HG02642 (cell line): ENCODE measurements at regions not wholly inside any gene's neighbourhood (a gene's known extent, or its start where the extent isn't known, plus 50 kb on each side); places are given as distances from the start of the nearest gene placed in this dataset.
"Not testable (repeated sequence)": the region's sequence is repeated elsewhere in the genome, so short reads cannot be mapped to it uniquely, and the experiment has no call there.

ENCODE experiments used
- ATAC-seq: cut with Tn5 transposase; IDR thresholded peaks from one replicate; pipeline ENCODE4 v1.9.1; 2021; ENCODE audit warnings: mild to moderate bottlenecking; ENCODE audit not compliant: unreplicated experiment, poor library complexity

DNA sequence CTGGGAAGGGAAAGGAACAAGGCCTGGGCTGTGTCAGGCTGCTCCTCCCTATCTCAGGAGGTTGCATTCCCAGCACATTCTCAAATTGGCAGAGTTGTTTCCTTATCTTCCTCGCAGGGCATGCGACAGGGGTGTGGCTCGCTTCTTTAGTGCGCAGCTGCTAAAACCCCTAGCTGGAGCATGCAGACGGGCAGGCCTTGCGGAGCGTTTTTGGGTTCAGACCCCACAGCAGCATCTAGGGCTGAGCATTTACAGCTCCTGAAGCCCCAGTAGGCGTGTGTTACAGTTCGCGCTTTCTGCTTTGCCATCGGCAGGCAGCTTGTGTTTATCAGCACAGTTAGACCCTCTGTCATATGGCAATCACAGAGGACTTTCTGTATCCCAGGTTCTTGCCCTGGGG, 392.4 kb downstream of the TECRL start:
- no peak for ATAC-seq

DNA sequence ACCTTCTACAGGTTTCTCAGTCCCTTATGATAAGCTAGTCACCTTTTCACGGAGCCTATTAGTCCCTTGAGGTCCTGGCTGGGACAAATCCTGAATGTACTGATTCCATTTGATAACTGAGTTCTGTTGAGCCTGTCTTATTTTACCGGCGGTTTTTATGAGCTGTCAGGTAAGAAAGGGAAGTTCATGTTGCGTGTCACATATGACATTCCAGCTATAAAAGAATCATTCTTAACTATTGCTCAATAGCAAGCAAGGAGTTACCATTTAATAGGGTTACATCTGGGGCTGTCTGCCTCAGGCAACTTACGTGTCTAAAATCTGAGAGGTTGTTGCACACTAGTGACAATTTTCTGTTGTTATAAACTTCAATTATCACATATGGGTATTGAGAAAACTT, 394.6 kb downstream of the TECRL start:
- ATAC-seq, result no peak

DNA sequence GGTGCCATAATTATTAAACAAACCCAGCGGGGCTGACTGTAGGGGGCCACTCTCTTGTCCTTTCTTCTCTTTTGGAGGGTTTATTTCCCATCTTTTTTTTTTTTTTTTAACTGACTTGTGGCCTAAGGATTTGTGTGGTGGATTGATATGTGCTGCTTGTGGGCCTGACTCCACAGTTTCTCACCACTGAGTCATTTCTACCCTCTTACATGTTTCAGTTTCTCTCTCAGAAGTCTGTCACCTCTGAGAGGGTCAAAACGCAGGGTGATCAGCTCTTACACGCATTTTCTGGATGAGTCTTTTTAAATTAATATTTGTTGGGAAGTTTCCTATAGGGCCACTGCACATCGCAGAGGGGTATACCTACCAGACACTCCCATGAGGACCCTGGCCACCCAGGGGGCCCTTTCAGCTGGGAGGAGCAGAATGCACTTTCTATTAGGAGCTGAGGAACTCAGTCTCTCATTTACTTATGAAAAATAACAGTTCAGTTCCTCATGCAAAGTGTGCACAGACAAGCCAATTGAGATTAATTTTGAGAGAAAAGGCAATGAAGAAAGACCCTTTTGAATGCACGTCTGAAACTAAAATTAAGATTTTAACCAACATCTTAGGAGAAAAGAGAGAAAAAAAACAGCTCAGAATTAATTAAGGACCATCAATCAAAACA, 407.9 kb downstream of the TECRL start:
- ATAC-seq, result peak; percentile 77

DNA sequence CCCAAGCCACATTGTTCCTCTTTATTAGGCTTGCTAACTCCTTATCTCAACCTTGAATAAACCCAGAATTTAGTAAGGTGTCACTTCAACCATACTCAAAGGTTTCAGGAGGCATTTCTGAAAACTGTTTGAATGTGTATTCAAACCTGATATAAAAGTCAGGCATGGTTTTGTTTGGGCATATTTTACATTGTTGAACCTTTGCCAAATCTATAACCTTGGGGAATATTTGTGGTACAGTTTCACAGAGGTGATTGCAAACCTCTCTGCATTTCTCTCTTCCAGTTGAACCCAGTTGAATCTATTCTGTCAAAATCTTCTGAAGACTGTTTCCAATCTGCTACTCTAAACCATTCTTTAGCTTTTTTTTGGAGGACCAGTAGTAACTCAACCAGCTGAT, 409.0 kb downstream of the TECRL start:
- no peak for ATAC-seq

DNA sequence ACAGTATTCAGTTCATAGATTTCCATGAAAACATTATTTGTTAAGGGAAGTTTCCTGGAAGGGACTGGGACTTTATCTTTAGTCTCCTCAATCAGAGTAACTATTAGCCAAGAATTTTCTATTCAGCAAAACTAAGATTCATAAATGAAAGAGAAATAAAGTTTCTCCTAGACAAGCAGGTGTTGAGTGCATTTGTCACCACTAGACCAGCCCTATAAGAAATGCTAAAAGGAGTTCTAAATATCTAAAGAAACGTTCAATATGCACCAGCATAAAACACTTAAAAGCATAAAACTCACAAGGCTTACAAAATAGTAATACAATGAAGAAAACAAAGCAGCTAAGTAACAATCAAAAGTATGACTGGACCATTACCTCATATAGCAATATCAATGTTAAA, 423.0 kb downstream of the TECRL start:
- ATAC-seq, result no peak

DNA sequence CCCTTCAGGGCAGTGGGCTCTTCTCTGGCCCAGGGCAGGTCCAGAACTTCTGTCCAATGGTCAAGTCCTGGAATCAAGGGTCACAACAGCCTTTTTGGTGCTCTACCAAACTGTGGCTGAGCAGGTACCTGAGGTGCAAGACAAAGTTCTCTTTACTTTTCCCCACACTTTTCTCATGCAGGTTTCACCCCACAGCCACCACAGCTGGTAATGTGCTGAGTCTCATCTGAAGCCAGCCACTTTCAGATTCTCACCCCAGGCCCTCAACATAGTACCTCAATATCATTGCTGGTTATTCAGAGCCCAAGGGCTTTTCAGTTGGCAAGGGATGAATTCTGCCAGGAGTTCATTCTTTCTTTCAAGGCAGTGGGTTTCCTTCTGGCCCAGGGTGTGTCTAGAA, 426.0 kb downstream of the TECRL start:
- ATAC-seq, result no peak

DNA sequence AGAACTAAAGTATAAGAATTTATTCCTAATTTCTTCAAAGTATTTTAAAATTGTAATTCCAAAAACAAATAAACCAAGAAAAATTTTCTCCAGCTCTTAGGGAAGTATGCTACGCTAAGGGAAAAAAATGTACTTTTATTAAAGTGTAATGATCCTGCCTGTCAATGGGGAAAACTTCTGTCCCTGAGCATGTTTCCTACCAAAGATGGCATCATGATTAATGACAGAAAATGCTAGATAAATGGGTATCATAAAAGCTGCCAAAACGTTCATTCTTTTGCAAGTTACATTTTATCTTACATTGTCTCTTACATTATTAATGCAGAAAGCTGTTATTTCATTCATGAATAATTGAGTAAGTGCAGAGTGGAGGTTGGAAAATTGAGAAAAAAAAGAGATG, 443.4 kb downstream of the TECRL start:
- ATAC-seq, result no peak

DNA sequence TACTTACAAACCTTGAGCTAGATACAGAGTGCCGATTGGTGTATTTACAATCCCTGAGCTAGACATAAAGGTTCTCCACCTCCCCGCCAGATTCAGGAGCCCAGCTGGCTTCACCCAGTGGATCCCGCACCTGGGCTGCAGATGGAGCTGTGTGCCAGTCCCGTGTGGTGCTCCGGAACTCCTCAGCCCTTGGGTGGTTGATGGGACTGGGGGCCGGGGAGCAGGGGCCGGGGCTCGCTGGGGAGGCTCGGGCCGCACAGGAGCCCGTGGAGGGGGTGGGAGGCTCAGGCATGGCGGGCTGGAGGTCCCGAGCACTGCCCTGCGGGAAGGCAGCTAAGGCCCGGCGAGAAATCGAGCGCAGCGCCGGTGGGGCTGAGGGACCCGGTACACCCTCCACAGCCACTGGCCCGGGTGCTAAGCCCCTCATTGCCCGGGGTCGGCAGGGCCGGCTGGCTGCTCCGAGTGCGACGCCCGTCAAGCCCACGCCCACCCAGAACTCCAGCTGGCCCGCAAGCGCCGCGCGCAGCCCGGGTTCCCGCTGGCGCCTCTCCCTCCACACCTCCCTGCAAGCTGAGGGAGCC, 466.5 kb downstream of the TECRL start:
- not testable (repeated sequence) for ATAC-seq

DNA sequence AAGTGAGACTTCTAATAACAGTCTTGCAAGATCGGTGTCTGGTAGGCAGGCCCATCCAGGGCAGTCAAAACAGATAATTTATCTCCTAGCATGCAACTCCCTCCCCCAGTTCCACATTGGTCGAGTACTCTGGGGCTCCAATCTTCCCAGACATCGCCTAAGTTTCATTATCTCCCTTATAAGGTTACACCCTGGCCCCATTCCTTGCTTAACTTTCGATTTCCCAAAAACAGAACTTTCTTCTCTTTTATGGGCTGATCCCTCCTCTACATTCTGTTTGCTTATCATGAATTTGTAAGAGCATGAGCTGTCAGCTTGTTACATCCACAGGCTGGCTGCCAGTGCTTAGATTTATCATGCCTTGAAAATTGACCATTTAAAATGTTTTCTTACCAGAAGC, 471.3 kb downstream of the TECRL start:
- ATAC-seq, result no peak

DNA sequence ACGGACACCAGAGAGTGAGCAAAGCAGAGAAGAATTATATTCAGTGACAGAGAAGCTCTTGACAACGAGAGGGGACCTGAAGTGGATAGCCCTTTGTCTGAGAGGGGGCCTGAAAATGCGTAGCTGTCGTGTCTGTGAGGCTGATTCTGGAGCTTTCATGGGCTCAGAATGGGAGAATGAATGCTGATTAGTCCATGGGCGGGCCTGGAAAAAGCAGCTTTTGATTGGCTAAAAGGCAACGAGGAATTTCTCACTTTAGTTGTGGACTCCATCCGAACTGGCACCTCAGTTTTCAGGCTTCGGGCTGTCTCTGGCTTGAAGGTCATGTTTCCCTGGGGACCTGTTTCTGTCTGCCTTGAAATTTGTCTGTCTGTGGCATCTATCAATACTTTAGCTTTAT, 487.1 kb downstream of the TECRL start:
- no peak for ATAC-seq

DNA sequence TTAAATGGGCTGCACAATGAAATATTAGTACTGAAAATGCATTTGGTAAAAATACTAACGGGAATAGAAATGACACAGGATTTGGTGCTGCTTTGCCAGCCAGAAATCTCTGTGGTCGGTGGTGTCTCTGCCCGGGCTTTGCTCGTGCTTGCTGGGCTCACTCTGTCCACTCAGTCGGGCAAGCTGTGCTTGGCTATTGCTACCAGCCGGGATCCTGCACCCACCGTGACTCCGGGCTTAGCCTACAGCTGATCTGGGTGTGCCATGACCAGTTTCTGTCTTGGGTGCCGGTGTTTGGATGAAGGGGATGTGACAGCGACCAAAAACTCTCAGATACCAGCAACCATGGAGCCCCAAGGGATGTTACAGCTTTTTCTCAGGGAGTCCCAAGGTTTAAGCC, 487.7 kb downstream of the TECRL start:
- no peak for ATAC-seq

DNA sequence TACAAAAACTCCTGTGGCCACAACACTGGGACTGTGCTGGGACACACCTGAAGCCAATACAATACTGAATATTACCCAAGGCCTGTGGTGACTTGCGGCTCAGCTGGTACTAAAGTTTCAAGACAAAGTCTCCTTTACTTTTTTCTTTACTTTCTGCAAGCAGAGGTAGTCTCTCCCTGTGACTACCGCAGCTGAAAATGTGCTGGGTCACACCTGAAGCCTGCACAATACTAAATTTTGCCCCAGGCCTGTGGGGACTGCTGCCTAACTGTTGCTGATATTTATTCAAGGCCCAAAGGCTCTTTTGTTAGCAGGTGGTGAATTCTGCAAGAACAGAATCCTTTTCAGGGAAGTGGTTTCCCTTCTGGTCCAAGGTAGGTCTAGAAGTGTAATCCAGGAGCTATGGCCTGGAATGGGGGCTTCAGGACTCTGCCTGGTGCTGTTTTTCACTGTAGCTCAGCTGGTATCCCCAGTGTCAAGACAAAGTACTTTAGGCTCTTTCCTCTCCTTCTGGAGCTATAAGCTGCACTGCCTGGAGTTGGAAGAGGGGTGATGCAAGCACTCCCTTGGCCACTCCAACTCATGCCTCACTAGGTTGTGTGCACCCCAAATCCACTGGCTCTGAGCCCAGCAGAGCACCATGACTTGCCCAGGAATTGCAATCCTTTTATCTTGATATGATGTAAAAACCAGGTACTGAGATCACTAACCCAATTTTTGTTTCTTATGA, 489.4 kb downstream of the TECRL start:
- ATAC-seq, result no peak

DNA sequence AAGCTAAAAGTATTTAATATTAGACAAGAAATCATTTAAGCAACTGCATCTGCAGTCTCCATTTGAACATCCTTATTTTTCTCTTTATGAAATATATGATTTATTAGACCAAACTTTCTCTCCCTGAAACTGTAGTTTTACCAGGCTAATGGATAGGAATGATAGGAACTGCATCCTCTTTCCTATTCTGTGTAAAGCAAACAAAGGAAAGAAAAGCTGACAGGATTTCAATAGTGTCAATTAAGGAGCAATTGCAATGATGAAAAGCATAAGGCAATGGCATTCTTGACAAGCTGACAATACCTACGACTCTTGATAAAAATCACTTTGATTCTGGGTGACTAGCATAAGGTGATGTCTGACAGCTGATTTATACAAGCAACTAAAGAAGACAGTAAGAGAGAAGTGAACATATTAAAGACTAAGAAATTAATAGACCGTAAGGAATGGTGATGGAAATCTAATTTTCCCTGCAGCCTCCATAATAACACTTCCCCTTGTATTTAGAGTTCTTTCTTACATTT, 502.5 kb downstream of the TECRL start:
- no peak for ATAC-seq

DNA sequence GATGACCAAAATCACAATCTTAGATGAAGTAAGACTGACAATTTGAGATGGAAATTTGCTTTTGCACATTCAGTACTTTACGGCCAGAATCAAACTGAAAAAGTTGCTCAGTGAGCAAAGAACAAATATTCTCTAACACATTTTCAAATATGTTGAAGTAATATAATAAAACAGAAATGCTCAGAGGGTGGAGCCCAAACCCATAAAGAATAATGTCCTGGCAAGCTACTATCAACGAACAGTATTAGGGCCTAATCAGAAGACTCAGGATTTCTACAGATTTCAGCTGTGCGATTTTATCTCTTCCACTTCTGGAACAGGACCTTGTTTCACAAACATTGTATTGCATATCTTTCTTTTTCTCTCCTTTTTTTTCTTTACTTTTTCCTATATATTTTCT, 505.0 kb downstream of the TECRL start:
- ATAC-seq, result no peak

DNA sequence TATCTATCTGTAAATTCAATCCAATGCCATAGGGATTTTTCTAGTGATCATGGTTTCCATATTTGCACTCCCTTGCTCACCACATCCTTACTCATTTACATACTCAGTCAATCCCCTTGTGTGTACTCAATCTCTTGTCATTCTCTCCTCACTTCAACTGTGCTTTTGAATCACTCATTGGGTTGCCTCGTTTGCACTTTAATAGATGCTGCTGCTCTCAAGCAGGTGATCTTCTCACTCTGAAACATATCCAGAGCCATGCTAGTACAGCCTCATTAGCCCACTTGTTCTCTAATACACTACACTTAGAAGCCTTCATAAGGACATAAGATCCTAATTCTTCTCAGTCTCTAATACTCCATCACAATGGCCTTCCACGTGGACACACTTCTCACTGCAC, 507.9 kb downstream of the TECRL start:
- no peak for ATAC-seq

DNA sequence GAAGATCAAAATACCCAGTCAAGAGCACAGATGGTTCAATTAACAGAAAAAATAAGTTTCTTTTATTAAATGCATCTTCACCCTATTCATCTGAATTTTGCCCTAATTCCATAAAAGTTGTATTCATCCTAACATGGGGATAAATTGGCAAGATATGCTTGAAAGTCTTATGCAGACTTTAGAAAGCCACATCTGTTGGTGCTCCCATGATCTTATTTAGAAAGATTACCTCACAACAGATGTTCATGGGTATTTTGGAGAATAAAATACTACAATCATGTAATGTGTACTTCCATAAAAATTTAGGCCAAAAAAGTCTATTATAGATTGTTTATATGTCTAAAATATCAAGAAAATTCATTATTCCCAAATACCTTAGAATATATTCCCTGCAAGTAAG, 510.3 kb downstream of the TECRL start:
- ATAC-seq, result no peak

DNA sequence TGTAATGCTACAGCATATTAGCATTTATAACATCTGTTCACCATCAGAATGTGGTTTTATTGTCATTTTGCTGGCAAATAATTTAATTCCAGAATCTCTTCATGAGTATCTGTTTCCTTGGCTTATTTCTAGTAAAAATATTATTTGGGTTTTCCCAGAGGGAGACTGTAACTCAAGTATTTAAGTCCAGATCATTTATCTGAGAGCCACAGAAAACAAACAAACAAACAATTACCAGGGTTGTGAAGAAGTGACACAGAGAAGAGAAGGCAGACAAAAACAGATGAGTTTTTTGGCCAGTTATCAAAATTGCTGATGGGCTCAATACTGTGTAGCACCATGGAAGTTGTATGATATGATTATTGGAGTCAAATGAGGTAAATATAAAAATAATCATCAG, 515.1 kb downstream of the TECRL start:
- ATAC-seq, result no peak

DNA sequence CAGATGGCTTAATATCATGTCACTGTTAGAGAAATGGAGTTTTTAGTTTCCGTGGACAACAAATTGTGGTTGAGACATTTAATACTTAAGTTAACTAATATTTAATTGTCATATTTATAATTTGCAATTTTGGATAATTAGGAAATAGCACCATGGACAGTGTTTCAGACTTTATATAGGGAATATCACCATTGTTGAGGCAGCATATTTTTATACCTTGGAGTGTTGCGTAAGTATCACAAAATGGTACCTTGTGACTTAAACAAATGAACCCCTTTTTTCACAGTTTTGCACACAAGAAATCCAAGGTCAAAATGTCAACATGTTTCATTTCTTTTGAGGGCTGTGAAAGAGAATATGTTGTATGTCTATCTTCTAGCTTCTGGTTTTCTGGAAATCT, 539.9 kb downstream of the TECRL start:
- no peak for ATAC-seq

DNA sequence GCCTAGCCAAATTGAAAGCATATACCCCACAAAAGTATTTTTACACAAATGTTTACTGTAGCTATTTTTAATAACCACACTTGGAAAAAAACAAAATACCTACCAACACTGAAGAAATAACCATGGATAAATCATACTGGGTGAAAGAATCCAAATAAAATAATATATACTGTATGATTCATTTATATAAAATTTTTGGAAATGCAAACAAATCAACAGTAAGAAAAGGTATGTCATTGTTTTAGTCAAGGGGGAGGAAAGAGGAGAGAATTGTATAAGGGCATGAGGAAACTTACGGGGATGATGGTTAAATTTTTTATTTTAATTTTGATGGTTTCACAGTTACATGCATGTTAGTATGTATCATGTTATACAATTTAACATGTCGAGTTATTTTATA, 557.8 kb downstream of the TECRL start:
- no peak for ATAC-seq

DNA sequence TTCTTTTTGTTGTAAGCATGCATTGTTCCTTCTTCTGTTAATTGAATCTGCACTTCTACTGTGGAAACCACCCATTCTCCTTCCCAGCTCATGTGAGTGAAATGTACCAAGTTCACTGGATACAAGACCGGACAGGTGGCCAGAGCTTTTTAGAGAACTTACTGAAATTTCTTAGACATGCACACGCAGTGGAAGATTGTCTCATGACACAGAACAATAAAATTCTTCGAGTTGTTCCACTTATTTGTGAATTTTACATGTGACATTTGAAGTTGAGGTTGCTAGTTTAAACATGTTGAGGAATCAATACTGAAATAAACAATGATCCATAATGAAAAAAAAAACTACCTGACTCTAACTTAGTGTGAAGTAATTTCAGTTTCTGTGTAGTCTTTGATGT, 568.0 kb downstream of the TECRL start:
- no peak for ATAC-seq

DNA sequence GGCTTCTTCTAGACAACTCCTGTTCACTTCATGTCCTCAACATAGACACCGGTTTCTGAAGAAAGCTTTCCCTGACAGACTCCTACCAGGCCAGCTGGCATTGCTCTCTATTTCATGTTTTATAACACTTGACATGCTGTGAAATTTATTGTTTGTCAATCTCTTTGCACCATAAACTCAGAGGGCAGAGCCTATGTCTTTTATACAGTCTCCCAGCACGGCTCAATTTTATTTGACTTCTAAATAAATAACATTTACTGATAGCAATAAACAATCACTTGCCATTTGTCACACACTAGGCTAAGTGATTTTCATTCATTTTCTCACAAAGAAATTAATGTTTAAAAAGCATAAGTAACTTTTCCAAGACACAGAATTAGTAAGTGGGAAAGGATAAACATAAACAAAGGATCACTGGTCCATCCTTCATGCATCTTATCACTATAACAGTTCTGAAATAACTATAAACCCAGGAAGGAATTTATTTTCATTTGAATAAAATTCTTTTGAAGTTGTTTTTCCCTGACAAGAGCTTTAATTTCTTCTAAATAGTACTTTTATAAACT, 577.6 kb downstream of the TECRL start:
- no peak for ATAC-seq
